Islet precursor cell (in vitro differentiated cells): ENCODE measurements at regions not wholly inside any gene's neighbourhood (a gene's known extent, or its start where the extent isn't known, plus 50 kb on each side); places are given as distances from the start of the nearest gene placed in this dataset.

ENCODE experiments used
- DNase-seq: peaks from one replicate; pipeline ENCODE4 v3.0.0-alpha.2; 2018

DNA sequence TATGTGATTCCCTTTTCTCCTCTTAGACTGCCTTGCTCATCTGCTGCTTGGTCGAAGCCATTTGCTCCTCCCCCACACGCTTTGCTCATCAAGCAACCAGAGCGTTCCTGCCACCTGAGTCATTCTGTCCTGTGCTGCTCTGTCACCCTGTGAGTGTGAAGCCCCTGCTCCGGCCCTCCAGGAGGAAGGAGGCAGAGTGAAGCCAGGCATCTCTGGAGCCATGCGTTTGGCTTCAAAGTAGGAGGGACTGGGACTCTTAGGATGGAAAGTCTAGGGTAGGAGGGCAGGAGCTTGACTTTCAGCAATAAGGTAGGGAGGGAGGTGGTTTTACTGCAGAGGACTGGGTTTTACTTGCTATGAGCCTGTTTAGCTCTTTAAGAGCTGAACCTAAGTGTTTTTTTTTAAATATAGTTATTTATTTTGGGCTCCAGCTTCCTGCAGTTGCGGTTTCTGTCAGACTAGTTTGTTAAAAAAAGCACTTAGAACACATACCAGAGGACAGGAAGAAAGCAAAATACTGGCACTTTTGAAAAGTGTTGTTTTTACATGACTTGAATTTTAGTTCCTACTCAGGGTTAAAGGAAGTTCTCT, 63.6 kb downstream of the SPINK2 start:
- peak; percentile 99 for DNase-seq

DNA sequence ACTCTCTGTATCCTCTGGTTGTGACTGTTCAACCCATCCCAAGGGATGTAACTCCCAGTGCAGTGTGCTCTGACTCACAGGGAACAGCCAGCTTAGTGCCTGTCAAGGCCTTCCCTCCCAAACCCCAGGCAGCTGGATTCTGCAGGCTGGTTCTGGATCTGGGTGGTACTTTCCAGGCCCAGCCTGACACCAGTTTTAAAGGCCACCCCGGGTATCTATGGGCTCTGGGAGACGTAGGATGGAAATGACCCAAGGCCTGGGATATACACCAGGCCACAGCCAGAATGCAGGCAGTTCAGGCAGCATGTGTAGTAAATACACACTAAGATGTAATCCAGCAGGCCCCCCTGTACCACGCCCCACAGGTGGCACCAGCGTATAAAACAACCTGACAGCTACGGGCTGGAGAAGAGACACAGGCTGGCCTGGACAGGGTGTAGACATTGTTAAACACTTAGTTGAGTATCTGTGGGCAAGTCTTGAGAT, 64.2 kb downstream of the SPINK2 start:
- peak; percentile 88 for DNase-seq

DNA sequence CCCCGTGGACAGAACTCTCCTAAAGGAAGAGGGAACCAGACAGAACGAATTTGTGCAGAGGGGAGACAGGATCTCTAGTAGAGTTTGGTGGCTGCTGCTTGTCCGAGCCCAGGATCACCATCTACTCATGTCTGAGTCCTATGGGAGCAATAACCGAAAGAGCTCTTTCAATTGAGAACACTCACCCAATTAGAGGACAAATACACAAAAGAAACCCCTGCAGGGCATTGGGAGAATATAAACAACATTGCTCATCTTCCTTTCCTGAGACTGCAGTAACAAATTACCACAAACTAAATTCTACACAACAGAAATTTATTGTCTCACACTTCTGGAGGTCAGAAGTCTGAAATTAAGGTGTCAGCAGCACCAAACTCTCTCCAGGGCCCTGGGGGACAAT, 65.6 kb downstream of the SPINK2 start:
- no peak for DNase-seq

DNA sequence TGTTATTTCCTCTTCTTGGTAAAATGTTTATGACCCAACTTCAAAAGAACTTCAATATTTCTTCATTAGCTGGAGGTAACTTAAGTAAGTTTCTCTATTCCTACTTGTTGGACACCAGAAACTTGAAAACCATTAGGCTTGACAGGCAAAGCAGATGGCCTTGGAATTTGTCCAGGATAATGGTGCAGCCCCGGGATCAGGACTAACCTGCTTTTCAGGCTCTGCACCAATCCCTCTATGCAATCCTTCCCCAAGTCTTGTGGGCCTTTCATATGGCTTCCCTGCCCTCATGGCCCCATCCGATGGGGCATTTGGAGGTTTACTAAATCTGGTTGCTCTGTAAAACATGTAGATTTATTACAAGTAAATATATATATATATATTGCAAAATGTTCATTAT, 68.5 kb downstream of the SPINK2 start:
- peak; percentile 91 for DNase-seq

DNA sequence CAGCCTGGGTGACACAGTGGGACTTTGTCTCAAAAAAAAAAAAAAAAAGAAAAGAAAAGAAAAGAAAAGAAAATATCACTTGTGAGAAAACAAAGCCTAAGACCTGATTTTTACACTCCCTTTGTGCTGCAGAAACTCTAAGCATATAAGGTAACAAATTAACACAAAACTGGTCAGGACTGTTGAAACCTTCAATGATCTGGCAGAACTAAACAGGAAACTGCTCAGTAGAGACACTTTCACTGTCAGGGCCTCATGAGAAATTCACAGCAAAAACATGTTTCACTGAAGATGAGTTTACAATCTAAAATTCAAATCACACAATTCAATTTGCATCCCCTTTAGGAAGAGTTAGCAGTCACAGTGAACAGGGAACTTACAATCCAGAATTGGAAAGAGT, 69.1 kb upstream of the HOPX start:
- no peak for DNase-seq

DNA sequence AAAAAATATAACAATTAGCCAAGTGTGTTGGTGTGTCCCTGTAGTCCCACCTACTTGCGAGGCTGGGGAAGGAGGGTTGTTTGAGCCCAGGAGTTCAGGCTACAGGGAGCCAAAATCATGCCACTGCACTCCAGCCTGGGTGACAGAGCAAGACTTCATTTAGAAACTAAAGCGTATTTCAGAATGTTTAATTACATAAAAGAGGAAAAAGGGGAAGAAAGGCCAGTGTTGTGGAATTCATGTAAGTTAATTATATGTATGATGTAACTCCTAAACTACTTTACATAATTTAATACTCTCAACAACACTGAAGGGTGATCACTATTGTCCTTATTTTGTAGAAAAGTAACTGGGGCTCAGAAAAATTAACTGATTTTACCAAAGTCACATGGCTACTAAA, 67.2 kb upstream of the HOPX start:
- no peak for DNase-seq

DNA sequence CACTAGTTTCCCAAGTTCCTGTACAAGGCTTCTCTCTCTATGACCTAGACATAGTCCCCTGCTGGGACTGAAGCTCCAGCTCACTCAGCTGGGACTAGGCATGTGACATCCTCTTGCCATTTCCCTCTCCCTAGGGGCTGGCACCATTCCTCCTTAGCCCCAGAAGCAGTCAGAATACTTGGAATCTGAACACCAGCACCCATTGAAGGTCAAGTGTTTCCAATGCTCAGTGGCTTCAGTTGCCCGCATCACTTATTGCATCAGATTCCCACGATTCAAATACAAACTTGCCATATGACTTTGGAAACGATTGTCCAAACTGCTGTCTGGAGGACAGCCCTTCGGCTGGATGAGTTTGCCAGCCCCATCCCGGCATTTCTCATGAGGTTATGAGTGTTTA, 65.5 kb upstream of the HOPX start:
- DNase-seq, result no peak

DNA sequence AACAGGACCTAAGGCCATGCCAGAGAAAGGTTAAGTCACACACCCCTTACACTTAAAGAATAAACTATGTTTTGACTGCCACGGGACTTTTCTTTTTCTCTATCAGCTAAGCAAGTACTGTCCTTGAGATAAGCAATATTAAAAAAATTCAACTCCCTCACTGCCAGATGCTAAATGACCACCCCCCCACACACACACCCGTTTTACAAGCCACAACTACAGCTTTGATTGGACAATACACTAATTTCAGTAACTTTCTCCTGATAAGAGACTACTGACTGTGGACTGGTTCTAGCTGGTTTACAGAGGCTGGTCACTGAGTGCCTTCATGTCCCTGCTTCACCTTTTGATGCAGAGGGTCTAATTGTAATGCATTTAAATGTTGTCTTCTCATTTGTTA, 63.9 kb upstream of the HOPX start:
- no peak for DNase-seq

DNA sequence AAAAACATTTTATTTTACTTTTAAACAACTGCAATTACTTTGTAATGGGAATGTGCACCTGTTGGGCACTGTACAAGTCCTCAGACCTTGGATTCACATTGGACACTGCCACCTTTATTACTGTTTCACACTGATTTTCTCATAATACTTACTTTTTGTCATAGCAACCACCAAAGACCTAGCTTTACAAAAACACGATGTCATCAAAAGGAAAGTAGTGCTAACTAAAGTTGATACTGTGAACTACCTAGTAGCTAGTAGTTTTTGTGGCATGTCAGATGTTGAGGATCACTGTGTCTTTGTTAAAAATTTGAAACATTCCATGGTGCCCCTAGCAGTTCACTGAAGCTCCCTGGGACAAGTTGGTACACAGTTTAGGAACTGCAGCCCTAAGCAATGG, 62.9 kb upstream of the HOPX start:
- no peak for DNase-seq

DNA sequence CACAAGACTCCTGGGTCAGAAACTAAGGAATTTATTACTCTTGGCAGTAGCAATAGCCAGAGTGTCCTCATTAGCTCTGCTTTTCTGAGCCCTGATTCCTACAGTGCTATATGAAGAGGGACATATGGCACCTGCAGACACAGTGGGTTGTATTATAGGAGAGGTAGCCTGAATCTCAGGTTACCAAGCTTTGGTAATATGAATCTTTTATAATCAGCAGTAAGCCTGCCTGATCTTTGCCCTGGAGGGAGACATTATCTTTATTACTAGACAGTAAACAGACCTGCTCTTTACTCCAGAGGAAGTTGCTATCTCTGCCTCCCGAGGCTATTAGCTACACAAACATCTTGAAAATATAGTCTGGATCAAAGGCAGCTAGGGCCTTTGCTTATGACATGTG, 62.5 kb upstream of the HOPX start:
- DNase-seq, result no peak

DNA sequence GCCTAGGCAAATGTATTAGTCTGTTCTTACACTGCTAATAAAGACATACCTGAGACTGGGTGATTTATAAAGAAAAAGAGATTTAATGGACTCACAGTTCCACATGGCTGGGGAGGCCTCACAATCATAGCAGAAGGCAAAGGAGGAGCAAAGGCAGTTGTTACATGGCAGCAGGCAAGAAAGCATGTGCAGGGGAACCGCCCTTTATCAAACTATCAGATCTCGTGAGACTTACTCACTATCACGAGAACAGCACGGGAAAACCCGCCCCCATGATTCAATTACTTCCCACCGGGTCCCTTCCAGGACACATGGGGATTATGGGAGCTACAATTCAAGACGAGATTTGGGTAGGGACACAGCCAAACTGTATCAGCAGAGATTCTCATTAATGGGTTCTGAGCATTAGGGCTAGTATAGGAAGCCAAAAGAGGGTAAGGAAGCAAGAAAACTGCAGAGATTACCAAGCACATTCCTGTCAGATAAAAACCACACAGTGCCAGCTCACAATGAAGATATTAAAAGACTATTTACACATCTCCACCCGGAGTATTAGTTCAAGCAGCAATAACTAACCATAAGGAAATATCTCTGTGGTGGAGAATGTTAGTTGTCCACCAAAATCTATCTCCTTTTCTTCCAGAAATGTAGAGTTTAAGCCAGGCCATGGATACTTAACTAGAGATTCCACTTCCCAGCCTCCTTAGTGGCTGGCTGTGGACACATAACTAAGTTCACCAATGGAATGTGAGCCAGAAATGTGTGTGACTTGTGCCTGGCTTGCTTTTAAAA, 61.2 kb upstream of the HOPX start:
- DNase-seq, result no peak

DNA sequence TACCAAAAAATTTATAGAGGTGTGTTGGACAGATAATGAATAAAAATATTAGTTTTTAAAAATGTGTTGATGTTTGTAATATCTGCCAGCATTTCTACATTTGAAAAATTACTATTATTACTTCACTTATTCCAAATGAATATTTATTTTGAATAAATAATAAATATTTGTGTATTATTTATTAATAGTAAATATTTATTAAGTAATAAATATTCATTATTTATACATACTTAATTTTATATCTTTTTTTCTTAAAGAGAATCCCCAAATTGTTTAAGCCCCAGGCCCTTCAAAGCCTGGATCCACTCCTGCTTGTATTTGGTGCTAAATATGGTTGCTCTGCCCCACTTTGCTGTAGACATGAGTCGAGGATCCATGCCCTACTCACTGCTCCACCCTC, 60.5 kb upstream of the HOPX start:
- DNase-seq, result no peak

DNA sequence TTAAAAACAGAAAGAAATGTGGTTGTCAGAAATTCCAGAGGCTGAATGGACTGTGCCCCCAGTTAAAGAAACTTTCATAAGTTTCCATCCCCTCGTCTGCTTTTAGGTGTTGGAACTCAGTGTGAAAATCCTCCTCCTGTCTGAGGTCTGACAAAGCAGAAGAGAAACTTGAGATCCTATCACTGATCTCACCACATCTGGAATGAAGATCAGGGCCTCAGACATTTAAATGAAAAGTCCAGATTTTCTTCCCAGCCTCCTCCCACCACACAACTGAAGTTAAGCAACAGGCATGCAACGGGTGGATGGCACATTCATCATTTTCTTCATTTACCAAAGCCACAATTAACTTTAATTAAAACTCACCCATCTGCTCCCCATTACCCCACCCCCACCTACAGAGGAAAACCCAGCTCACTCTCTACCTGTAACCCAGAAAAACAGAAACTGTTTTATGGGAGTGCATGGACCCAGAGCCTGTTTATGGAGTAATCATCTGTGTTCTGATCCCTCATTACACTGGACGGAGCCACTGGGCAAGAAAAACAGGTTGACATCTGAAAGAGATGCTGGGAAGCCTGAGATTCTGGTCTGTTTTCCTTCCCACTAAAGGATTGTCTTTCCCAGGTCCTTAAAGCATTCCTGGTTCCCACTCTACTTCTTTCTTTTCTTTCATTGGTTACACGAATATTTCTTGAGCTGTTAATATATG, 58.1 kb upstream of the HOPX start:
- DNase-seq, result peak; percentile 63

DNA sequence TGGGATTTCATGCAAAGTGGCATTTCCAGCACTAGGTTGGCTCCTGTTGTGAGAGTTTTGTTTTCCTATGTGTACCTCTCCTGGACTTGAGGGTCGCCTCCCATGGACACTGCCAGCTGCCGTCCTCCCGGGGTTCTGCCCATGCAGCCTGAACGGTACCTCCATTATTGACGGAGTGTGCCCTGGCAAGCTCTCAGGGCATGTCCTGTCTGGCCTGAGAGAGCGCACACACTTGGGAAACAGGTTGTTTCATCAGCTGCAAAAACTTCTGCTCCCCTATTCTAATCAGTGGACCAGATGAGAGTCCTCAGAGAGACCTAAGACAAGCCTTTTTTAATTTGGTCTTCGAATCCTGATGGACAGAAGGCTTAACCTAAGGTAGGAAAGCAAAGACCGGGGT, 56.6 kb upstream of the HOPX start:
- no peak for DNase-seq

DNA sequence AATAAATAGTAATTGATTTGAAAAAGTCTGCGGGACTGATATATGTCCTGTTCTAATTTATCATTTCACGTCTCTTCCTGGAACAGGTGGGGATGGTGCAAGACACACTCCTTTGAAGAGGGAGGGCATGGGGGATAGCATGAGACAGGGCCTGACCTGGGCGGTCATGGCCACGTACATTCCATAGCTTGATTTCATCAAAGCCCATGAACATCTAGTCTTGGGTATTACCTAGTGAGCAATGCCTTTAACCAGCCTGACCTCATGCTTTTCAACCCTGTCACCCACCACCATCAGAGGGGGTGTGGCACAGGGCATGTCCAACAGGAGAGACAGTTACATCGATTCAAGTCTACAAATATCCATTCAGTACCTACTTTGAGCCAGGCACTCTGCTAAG, 52.3 kb upstream of the HOPX start:
- DNase-seq, result no peak

DNA sequence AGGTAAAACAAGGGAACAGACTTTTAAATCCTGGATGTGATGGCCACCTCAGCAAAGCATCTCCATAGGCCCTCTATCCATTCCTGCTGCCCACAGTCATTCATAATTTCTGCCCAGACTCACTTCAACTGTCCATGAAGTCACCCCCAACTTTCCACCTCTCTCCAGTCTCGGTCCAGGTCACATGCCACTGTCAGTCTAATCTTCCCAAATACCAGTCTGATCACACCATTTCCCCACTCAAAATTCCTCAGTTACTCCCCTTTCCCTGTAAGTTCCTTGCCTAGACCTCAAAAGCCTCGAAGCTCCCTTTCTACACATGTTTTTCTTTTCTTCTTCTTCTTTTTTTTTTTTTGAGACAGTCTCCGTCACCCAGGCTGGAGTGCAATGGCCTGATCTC, 51.2 kb upstream of the HOPX start:
- DNase-seq, result no peak

DNA sequence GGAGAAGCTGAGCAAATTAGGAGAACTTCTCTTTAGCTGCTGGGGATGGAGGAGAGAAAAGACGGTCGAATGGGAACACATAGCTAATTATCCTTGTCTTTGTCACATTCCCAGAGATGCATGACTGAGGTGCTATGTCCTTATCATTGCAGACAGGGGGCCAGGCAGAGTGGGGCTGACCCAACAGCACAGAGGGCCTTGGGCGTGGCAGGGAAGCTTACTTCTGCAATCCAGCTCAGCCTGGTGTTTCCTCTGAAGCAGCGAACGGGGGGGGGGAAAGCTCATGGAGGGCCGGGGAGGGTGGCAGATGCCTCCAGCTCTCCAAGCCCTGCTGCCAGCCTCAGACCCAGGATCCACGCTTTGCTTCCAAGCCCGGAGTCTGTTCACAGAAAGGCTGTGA, 50.8 kb upstream of the HOPX start:
- DNase-seq, result no peak
